Upper lobe of right lung (tissue), 1 donor: ENCODE measurements at regions not wholly inside any gene's neighbourhood (a gene's known extent, or its start where the extent isn't known, plus 50 kb on each side); places are given as distances from the start of the nearest gene placed in this dataset.
"Not testable (repeated sequence)": the region's sequence is repeated elsewhere in the genome, so short reads cannot be mapped to it uniquely, and the experiment has no call there.

Source experiments
- ATAC-seq: fragments of 200-7000 bp; cut with Tn5 transposase; one replicate; pipeline ENCODE4 v1.9.1; 2020; ENCODE audit warnings: mild to moderate bottlenecking, moderate library complexity
- DNase-seq: peaks from one replicate; pipeline ENCODE4 v3.0.0-alpha.2; 2020
- H3K27ac ChIP-seq: fragments of 200-600 bp; one replicate; pipeline ENCODE4 v1.8.0; 2022
- H3K27me3 ChIP-seq: fragments of 200-600 bp; one replicate; pipeline ENCODE4 v1.8.0; 2022; ENCODE audit warnings: mild to moderate bottlenecking
- H3K36me3 ChIP-seq: fragments of 200-600 bp; one replicate; pipeline ENCODE4 v1.8.0; 2022
- H3K4me1 ChIP-seq: fragments of 200-600 bp; one replicate; pipeline ENCODE4 v1.8.0; 2022
- H3K4me3 ChIP-seq: fragments of 200-600 bp; one replicate; pipeline ENCODE4 v1.8.0; 2022; ENCODE audit warnings: mild to moderate bottlenecking
- H3K9me3 ChIP-seq: fragments of 200-600 bp; one replicate; pipeline ENCODE4 v1.8.0; 2022
- CTCF ChIP-seq: fragments of 200-600 bp; IDR thresholded peaks from one replicate; pipeline ENCODE4 v1.8.0; 2022; ENCODE audit warnings: antibody characterized with exemption
- intact Hi-C: fragments of 100-400 bp; cut with DNase I; formaldehyde crosslinking; loops from one replicate; pipeline ENCODE4 v1.11.0; 2022
- donor health status: DM: no; HTN: yes; CAD: no; lungs with severe emphysema.

GRCh38 chr2:210946395-210946794 lies 390.0 kb downstream of the CPS1 start:
- ATAC-seq (no peak), DNase-seq (no peak)
- no peak for TF ChIP-seq CTCF
- Histone ChIP-seq H3K36me3 (no peaks in the 10 kb centered on the region), H3K4me3 (no peak overlapping the region), H3K9me3 (no peaks in the 10 kb centered on the region), H3K27me3 (no peaks in the 10 kb centered on the region), H3K27ac (no peak overlapping the region), H3K4me1 (no peaks in the 10 kb centered on the region)
- intact Hi-C loops, result no loop called here

- DNase-seq, result peak; percentile 53
- H3K36me3 ChIP-seq, H3K27ac ChIP-seq, H3K4me1 ChIP-seq, intact Hi-C loops, H3K9me3 ChIP-seq, H3K27me3 ChIP-seq, H3K4me3 ChIP-seq, ATAC-seq: not testable (repeated sequence)
Measured at GRCh38 chr2:210950434-210951060, 394.1 kb downstream of the CPS1 start.

GRCh38 chr2:210954386-210954907 lies 398.0 kb downstream of the CPS1 start:
- ATAC-seq, result no peak
- no peak overlapping the region for H3K27ac ChIP-seq
- H3K36me3 ChIP-seq, result no peaks in the 10 kb centered on the region
- no peak for TF ChIP-seq CTCF
- no peaks in the 10 kb centered on the region for H3K27me3 ChIP-seq
- no peaks in the 10 kb centered on the region for H3K9me3 ChIP-seq
- intact Hi-C loops, result no loop called here
- H3K4me1 ChIP-seq, result no peaks in the 10 kb centered on the region
- H3K4me3 ChIP-seq, result no peak overlapping the region
- no peak for DNase-seq

- H3K4me1 ChIP-seq, result no peaks in the 10 kb centered on the region
- TF ChIP-seq CTCF, result no peak
- intact Hi-C loops, result no loop called here
- ATAC-seq (no peak), DNase-seq (no peak)
- no peak overlapping the region for H3K4me3 ChIP-seq
- no peak overlapping the region for H3K27ac ChIP-seq
- no peaks in the 10 kb centered on the region for H3K36me3 ChIP-seq
- H3K9me3 ChIP-seq, result no peaks in the 10 kb centered on the region
- H3K27me3 ChIP-seq, result no peaks in the 10 kb centered on the region
Measured at GRCh38 chr2:210955591-210955990, 399.2 kb downstream of the CPS1 start.

- no peak overlapping the region for H3K27ac ChIP-seq
- H3K36me3 ChIP-seq, result no peaks in the 10 kb centered on the region
- no peaks in the 10 kb centered on the region for H3K27me3 ChIP-seq
- no peaks in the 10 kb centered on the region for H3K9me3 ChIP-seq
- ATAC-seq (no peak), DNase-seq (no peak)
- H3K4me1 ChIP-seq, result no peaks in the 10 kb centered on the region
- no peak overlapping the region for H3K4me3 ChIP-seq
- TF ChIP-seq CTCF, result no peak
- intact Hi-C loops, result no loop called here
Measured at GRCh38 chr2:210956101-210956500, 399.7 kb downstream of the CPS1 start.

- Histone ChIP-seq H3K36me3 (no peaks in the 10 kb centered on the region), H3K4me3 (no peak overlapping the region), H3K4me1 (no peaks in the 10 kb centered on the region), H3K27ac (no peak overlapping the region), H3K9me3 (no peaks in the 10 kb centered on the region), H3K27me3 (no peaks in the 10 kb centered on the region)
- intact Hi-C loops, result no loop called here
- no peak for TF ChIP-seq CTCF
- ATAC-seq (no peak), DNase-seq (no peak)
Measured at GRCh38 chr2:210961249-210961648, 404.9 kb downstream of the CPS1 start.
